ENCODE measurements at regions not wholly inside any gene's neighbourhood (a gene's known extent, or its start where the extent isn't known, plus 50 kb on each side); places are given as distances from the start of the nearest gene placed in this dataset.
A peak's percentile ranks its signal among the peaks of the same experiment; 100 is the strongest.

- no peak for DNase-seq (ENCODE audit: low spot score)
- TF ChIP-seq CTCF (IDR thresholded peaks at IDR 0.05; ENCODE audit: borderline replicate concordance, control extremely low read depth, extremely low read depth, insufficient read depth, missing control alignments) = no peak
- in situ Hi-C loops (cut with MboI; ENCODE audit: low sequenced_read_pairs, unreplicated experiment) = no loop called here
Measured at GRCh38 chr20:48409055-48409615, 418.7 kb downstream of the PREX1 start.

- no peak for TF ChIP-seq CTCF (IDR thresholded peaks at IDR 0.05; ENCODE audit: borderline replicate concordance, control extremely low read depth, extremely low read depth, insufficient read depth, missing control alignments)
- in situ Hi-C loops (cut with MboI; ENCODE audit: low sequenced_read_pairs, unreplicated experiment) = no loop called here
- no peak for DNase-seq (ENCODE audit: low spot score)
Measured at GRCh38 chr20:48407710-48408109, 420.1 kb downstream of the PREX1 start.

- in situ Hi-C loops (cut with MboI; ENCODE audit: low sequenced_read_pairs, unreplicated experiment) = no loop called here
- DNase-seq (ENCODE audit: low spot score) = no peak
- TF ChIP-seq CTCF (IDR thresholded peaks at IDR 0.05; ENCODE audit: borderline replicate concordance, control extremely low read depth, extremely low read depth, insufficient read depth, missing control alignments) = no peak
Measured at GRCh38 chr20:48406912-48407340, 420.9 kb downstream of the PREX1 start.

- in situ Hi-C loops (cut with MboI; ENCODE audit: low sequenced_read_pairs, unreplicated experiment) = no loop called here
- DNase-seq (ENCODE audit: low spot score) = no peak
- no peak for TF ChIP-seq CTCF (IDR thresholded peaks at IDR 0.05; ENCODE audit: borderline replicate concordance, control extremely low read depth, extremely low read depth, insufficient read depth, missing control alignments)
Measured at GRCh38 chr20:48406498-48406897, 421.3 kb downstream of the PREX1 start.

GRCh38 chr20:48405909-48406308 is 421.9 kb downstream of the PREX1 start:
- in situ Hi-C loops (cut with MboI; ENCODE audit: low sequenced_read_pairs, unreplicated experiment) = no loop called here
- no peak for TF ChIP-seq CTCF (IDR thresholded peaks at IDR 0.05; ENCODE audit: borderline replicate concordance, control extremely low read depth, extremely low read depth, insufficient read depth, missing control alignments)
- no peak for DNase-seq (ENCODE audit: low spot score)

- DNase-seq (ENCODE audit: low spot score) = peak; percentile 49
- TF ChIP-seq CTCF (IDR thresholded peaks at IDR 0.05; ENCODE audit: borderline replicate concordance, control extremely low read depth, extremely low read depth, insufficient read depth, missing control alignments) = no peak
- in situ Hi-C loops (cut with MboI; ENCODE audit: low sequenced_read_pairs, unreplicated experiment) = no loop called here
Measured at GRCh38 chr20:48404598-48404997, 423.2 kb downstream of the PREX1 start.
